Stimulated activated CD4-positive, alpha-beta T cell treated with anti-CD3 and anti-CD28 coated beads, TNF-alpha, amount 100 ng/mL, for 24 hours (primary cell): ENCODE measurements at regions not wholly inside any gene's neighbourhood (a gene's known extent, or its start where the extent isn't known, plus 50 kb on each side); places are given as distances from the start of the nearest gene placed in this dataset.
A peak's percentile ranks its signal among the peaks of the same experiment; 100 is the strongest.

Source experiments
- DNase-seq, 3 experiments: peaks; one replicate each; pipeline ENCODE4 v3.0.0-alpha.2; 2020; ENCODE audit warnings: low read depth in 3 of 3

GRCh38 chr13:50358231-50359040 lies 343.2 kb downstream of the KCNRG start:
- DNase-seq = no peak

- DNase-seq = no peak
Observed at GRCh38 chr13:50359041-50359367, 343.8 kb downstream of the KCNRG start.

- DNase-seq = no peak
Observed at GRCh38 chr13:50359779-50360178, 344.5 kb downstream of the KCNRG start.

GRCh38 chr13:50360637-50361036 lies 345.4 kb downstream of the KCNRG start:
- no peak for DNase-seq

GRCh38 chr13:50361282-50361681 lies 346.0 kb downstream of the KCNRG start:
- DNase-seq = no peak

- peak in 2 of 3 experiments; percentile 38 to 50 for DNase-seq
Observed at GRCh38 chr13:50365408-50366391, 350.5 kb downstream of the KCNRG start.

GRCh38 chr13:50366488-50367174 lies 351.4 kb downstream of the KCNRG start:
- peak in 1 of 3 experiments; percentile 26 for DNase-seq

- DNase-seq = no peak
Observed at GRCh38 chr13:50369646-50370045, 354.4 kb downstream of the KCNRG start.

GRCh38 chr13:50370303-50370950 lies 355.2 kb downstream of the KCNRG start:
- DNase-seq = no peak

- no peak for DNase-seq
Observed at GRCh38 chr13:50374517-50374916, 359.3 kb downstream of the KCNRG start.

- DNase-seq = no peak
Observed at GRCh38 chr13:50375792-50376191, 360.5 kb downstream of the KCNRG start.

- no peak for DNase-seq
Observed at GRCh38 chr13:50376895-50377575, 361.8 kb downstream of the KCNRG start.

GRCh38 chr13:50377726-50378270 lies 362.6 kb downstream of the KCNRG start:
- DNase-seq = no peak

- DNase-seq = no peak
Observed at GRCh38 chr13:50378509-50379044, 363.3 kb downstream of the KCNRG start.

- DNase-seq = no peak
Observed at GRCh38 chr13:50379584-50379983, 364.3 kb downstream of the KCNRG start.

GRCh38 chr13:50380905-50381304 lies 365.7 kb downstream of the KCNRG start:
- no peak for DNase-seq

GRCh38 chr13:50382511-50382910 lies 367.3 kb downstream of the KCNRG start:
- no peak for DNase-seq

- no peak for DNase-seq
Observed at GRCh38 chr13:50382951-50383350, 367.7 kb downstream of the KCNRG start.

GRCh38 chr13:50384724-50385123 lies 369.5 kb downstream of the KCNRG start:
- DNase-seq = no peak

GRCh38 chr13:50386541-50387050 lies 371.4 kb downstream of the KCNRG start:
- no peak for DNase-seq
